ENCODE measurements at regions not wholly inside any gene's neighbourhood (a gene's known extent, or its start where the extent isn't known, plus 50 kb on each side); places are given as distances from the start of the nearest gene placed in this dataset.
"Not testable (repeated sequence)": the region's sequence is repeated elsewhere in the genome, so short reads cannot be mapped to it uniquely, and the experiment has no call there.

DNA sequence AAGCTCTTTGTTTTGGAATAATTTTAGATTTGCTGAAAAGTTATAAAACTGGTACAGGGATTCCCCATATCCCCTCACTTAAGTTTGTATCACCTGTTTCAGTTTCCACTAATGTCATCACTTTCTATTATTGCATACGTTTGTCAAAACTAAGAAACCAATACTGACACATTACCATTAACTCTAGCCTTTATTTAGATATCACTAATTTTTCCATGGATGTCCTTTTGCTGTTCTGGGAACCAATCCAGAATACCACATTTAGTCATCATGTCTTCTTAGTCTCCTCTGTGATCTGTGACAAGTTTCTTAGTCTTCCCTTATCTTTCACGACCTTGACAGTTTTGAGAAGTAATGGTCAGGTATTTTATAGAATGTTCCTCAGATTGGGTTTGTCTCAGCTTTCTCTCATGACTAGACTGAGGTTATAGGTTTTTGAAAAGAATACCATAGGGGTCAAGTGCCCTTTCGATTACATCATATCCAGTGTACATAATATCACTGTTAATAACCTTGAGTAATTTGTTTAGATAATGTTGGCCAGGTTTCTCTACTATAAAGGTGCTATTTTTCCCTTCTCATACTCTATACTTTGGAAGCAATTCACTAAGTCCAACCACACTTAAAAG, 51.9 kb upstream of the NMUR2 start:
- DNase-seq, result no peak

GRCh38 chr5:152462021-152462721, 57.1 kb upstream of the NMUR2 start:
- no peak for DNase-seq

DNA sequence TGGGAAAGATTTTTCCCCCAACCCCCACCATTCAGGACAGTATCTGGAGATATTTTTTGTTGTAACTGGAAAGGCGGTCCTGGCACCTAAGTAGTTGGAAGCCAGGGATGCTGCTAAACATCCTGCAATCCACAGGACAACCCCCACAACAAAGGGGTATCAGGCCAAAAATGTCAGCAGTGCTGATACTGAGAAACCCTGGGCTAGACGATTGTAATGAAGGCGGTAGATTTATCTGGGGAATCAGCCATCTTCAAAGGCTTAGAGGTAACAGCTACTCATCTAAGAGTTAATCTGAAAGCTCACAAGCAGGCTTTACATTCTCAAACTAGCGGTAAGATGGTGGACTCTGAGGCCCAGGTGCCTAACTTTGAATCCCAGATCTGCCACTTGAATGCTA, 59.0 kb upstream of the NMUR2 start:
- no peak for DNase-seq

GRCh38 chr5:152465140-152465539, 60.1 kb upstream of the NMUR2 start:
- no peak for DNase-seq

DNA sequence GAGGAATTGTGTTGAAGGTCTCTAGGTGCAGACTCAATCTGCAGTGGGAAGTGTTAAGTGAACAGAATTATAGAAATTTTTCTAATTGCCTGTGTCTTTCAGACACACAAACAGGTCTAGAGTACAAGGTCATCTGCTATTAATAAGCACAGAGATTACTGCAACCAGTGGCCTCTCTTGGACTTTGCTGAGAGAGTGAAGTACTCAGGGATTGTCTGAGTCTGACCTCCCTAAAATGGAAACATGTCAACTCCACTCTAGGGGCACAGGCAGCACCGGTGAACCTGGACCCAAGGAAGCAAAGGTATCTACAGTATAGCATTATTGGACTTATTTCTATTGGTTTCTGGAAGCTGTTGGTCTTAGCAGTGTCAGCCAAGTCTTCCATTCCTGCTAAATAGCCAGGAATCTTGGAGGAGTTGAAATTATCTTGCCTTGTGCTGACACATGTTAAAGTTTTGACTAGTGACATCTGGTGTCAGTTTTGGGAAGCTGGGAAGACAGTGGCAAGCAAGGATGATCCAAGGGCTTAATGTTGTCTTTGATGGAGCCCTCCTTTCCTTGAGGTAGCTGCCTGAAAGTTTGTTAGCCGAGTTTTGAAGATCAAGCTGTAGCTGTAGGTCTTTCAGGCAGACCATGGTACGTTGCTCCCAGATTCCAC, 61.1 kb upstream of the NMUR2 start:
- DNase-seq, result no peak

- no peak for DNase-seq
Measured at GRCh38 chr5:152470167-152470566, 65.1 kb upstream of the NMUR2 start.

GRCh38 chr5:152472083-152472482, 67.0 kb upstream of the NMUR2 start:
- no peak for DNase-seq

- no peak for DNase-seq
Measured at GRCh38 chr5:152474961-152475360, 69.9 kb upstream of the NMUR2 start.

DNA sequence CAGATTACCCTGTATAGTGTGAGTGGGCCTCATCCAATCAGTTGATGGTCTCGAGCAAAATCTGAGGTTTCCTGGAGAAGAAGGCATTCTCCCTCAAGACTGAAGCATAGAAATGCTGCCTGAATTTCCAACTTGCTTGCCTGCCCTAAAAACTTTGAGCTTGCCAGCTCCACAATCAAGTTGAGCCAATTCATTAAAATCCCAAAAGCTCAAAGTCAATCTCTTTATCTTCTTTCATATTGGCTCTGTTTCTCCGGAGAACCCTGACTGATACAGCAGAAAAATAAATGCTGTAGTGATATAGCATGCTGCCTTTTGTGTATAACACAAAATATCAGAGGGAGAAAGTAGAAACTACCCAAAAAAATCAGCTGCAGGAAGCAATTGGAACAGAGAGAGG, 72.5 kb upstream of the NMUR2 start:
- no peak for DNase-seq

GRCh38 chr5:152479866-152480265, 74.8 kb upstream of the NMUR2 start:
- DNase-seq, result not testable (repeated sequence)

- DNase-seq, result not testable (repeated sequence)
Measured at GRCh38 chr5:152480677-152481076, 75.6 kb upstream of the NMUR2 start.

DNA sequence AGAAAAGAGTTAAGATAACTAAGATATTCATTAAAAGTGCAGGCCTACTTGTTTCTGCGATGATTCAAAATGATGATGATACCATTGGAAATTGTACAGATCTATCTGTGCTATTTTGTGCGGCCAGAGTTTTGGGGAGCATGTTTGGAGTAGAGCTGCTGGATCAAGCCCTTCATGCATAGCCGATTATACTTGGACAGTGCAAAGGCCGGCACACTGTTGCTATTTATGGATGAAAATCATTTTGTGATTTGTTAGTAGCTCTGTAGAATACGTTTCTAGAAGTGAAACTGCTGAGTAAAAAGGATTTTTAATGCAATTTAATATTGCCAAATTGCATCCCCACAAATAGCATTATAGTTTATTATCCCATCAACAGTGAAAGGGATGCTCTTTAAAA, 82.1 kb upstream of the NMUR2 start:
- no peak for DNase-seq

- DNase-seq, result no peak
Measured at GRCh38 chr5:152488869-152489268, 83.8 kb upstream of the NMUR2 start.

GRCh38 chr5:152499814-152500535, 94.9 kb upstream of the NMUR2 start:
- DNase-seq, result no peak

DNA sequence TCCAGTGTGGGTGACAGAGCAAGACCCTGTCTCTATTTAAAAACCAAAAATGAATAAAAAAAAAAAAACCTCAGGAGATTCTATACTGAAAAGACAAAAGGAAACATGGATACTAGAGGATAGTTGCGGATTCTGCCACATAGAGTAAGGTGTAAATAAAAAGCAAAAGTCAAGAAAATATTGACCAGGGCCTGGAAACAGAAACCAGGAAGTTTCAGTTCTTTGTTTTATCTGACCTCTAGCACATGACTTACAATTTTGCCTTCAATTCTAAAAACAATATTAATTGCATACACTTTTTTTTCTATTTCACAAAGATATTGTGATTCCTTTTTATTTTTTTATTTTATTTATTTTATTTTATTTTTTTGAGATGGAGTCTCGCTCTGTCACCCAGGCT, 96.2 kb upstream of the NMUR2 start:
- no peak for DNase-seq

- no peak for DNase-seq
Measured at GRCh38 chr5:152503206-152503605, 98.1 kb upstream of the NMUR2 start.

DNA sequence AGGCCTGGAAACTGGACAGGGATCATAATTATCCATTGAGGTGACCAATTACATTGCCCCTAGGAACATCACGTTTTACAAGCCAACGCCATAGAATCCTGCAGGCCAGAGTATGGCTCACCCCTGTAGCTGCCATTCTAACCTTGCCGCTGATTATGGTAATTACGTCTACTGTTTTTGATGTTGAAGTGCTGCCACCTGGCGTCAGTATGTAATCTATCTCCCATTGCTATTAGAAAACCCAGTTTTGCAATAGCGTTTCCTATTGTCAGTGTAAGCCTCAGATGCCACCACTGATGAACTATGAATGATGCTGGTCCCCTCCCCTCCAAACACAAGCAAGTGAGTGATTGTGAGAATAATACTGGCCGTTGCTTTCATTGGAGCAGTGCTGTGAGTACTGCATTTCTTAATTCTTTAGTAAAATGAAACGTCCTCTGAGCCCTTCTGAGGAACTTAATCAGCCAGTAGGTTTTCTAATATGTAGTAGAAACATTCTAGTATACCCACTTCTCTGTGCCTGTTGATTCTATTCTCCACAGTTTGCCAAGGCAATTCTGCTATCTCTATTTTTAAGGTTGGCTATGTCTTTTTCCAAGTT, 100.5 kb upstream of the NMUR2 start:
- DNase-seq, result peak; percentile 51

GRCh38 chr5:152511120-152511519, 106.0 kb upstream of the NMUR2 start:
- no peak for DNase-seq

GRCh38 chr5:152511531-152512132, 106.6 kb upstream of the NMUR2 start:
- DNase-seq, result no peak

GRCh38 chr5:152514827-152515397, 109.8 kb upstream of the NMUR2 start:
- peak; percentile 23 for DNase-seq

GRCh38 chr5:152523964-152524363, 118.9 kb upstream of the NMUR2 start:
- no peak for DNase-seq

DNA sequence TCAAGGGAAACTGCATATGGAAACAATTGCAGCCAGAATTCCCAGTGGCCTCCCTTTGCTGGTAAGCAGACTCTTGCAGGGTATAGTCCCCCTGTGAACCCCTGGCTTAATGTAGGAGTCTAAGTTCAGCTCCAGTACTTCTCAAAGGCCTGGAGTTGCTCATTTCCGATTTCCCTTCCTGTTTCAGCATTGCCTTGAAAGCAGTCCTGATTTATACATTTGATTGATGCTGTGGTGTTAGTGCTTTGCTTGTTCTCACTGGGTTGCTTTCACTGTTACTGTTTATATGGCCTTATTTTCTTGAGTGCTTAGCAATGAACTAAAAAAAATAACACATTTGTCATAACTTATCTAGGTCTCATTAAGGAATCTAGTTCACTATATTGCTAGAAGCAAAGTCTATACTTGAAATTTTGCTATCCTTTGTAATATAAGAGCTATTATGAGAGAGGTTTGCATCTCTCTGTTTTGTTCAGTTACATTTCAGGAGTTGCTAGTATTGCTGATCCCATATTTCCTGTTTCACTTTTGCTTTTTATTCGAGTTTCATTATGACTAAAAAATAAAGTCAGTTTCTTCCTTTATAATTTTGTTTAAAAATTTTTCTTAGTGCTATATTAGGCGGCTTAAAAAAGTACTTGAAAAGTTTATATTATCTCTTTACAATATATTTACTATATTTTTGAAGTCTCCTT, 122.4 kb upstream of the NMUR2 start:
- no peak for DNase-seq

Data from NCI-H2171 treated with DMSO at 0.1 percent for 48 hours (cell line).